DND-41 (cell line): ENCODE measurements at regions not wholly inside any gene's neighbourhood (a gene's known extent, or its start where the extent isn't known, plus 50 kb on each side); places are given as distances from the start of the nearest gene placed in this dataset.

ENCODE experiments used
- ATAC-seq: fragments of 200-7000 bp; cut with Tn5 transposase; 3 replicates; pipeline ENCODE4 v1.9.1; 2021; ENCODE audit warnings: low read depth; ENCODE audit not compliant: insufficient read depth
- DNase-seq: peaks from one replicate; pipeline ENCODE4 v3.0.0-alpha.2; 2020
- H2AFZ ChIP-seq: 2 replicates; pipeline ENCODE4 v1.6.0; 2012; ENCODE audit warnings: low read depth, low read length
- H3K27ac ChIP-seq: 2 replicates; pipeline ENCODE4 v1.5.1; 2012; ENCODE audit warnings: low read length, inconsistent platforms
- H3K27me3 ChIP-seq: fragments of 200-600 bp; sonication (generic); 2 replicates; pipeline ENCODE4 v1.6.0; 2012; ENCODE audit warnings: low read length, mild to moderate bottlenecking, inconsistent platforms; ENCODE audit not compliant: insufficient read depth, poor library complexity
- H3K36me3 ChIP-seq: 2 replicates; pipeline ENCODE4 v1.5.1; 2012; ENCODE audit warnings: low read length, inconsistent platforms; ENCODE audit not compliant: insufficient read depth
- H3K4me1 ChIP-seq: 2 replicates; pipeline ENCODE4 v1.5.1; 2012; ENCODE audit warnings: mild to moderate bottlenecking, low read length; ENCODE audit not compliant: insufficient read depth
- H3K4me2 ChIP-seq: 2 replicates; pipeline ENCODE4 v1.6.0; 2012; ENCODE audit warnings: mild to moderate bottlenecking, moderate library complexity, low read length, inconsistent platforms; ENCODE audit not compliant: insufficient read depth
- H3K4me3 ChIP-seq, 2 experiments: fragments of 200-600 bp in 1 of 2; shearing (Covaris generic) in 1 of 2; 2 replicates each; pipeline ENCODE4 v1.5.1; 2012 to 2016; ENCODE audit warnings: inconsistent platforms in 2 of 2, low read length in 2 of 2, mild to moderate bottlenecking in 2 of 2, low read depth in 1 of 2, moderate library complexity in 1 of 2
- H3K79me2 ChIP-seq: 2 replicates; pipeline ENCODE4 v1.6.0; 2012; ENCODE audit warnings: low read length, inconsistent platforms; ENCODE audit not compliant: insufficient read depth
- H3K9ac ChIP-seq: 2 replicates; pipeline ENCODE4 v1.6.0; 2012; ENCODE audit warnings: low read depth, mild to moderate bottlenecking, inconsistent platforms, low read length, moderate library complexity
- H3K9me3 ChIP-seq: 2 replicates; pipeline ENCODE4 v1.5.1; 2012; ENCODE audit warnings: low read length, moderate library complexity, mild to moderate bottlenecking, inconsistent platforms; ENCODE audit not compliant: insufficient read depth, severe bottlenecking
- H4K20me1 ChIP-seq: 2 replicates; pipeline ENCODE4 v1.6.0; 2012; ENCODE audit warnings: low read length; ENCODE audit not compliant: insufficient read depth
- CTCF ChIP-seq: IDR thresholded peaks from 2 replicates; pipeline ENCODE4 v1.5.1; 2012; ENCODE audit warnings: borderline replicate concordance, low read length, moderate library complexity, mild to moderate bottlenecking; ENCODE audit not compliant: poor library complexity, severe bottlenecking; ENCODE audit errors: extremely low read depth
- EZH2 ChIP-seq: IDR thresholded peaks from 3 replicates; pipeline ENCODE4 v1.6.1; 2012; ENCODE audit warnings: borderline replicate concordance, low read depth, mild to moderate bottlenecking, moderate library complexity, low read length, inconsistent platforms; ENCODE audit not compliant: severe bottlenecking

- Histone ChIP-seq H3K9ac (no peak overlapping the region), H3K27me3 (peaks cover 5% of the 10 kb centered on the region), H4K20me1 (no peaks in the 10 kb centered on the region), H3K36me3 (no peaks in the 10 kb centered on the region), H3K9me3 (no peaks in the 10 kb centered on the region), H3K4me1 (no peaks in the 10 kb centered on the region), H2AFZ (no peak overlapping the region), H3K27ac (no peak overlapping the region), H3K4me3 (no peak overlapping the region), H3K79me2 (no peaks in the 10 kb centered on the region), H3K4me2 (no peak overlapping the region)
- no peak for DNase-seq
- no peak for ATAC-seq
- no peak for TF ChIP-seq EZH2
- no peak for TF ChIP-seq CTCF
These were observed 109.7 kb upstream of the NUDT7 start for GRCh38 chr16:77612596-77612995.

DNA sequence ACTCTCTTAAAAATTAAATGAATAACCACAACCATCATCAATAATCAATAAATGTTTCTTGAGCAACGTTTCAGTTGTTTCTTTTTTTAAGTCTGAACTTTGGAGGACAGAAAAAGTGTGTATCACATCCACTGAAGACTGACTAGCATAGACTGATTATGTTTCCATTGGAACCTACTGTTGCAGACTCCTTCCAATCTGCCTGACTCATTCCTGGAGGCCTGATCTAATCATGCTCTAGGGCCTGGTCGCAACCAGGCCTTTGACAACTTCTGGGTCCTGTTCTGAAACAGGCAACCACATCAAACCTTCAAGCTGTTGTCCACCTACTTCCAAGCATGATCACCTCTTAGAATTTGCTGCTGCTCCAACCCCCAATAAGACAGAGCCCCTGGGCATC is 109.2 kb upstream of the NUDT7 start:
- no peak overlapping the region for H3K4me3 ChIP-seq
- no peak overlapping the region for H3K4me2 ChIP-seq
- no peak overlapping the region for H3K27ac ChIP-seq
- no peaks in the 10 kb centered on the region for H3K36me3 ChIP-seq
- peaks cover 9% of the 10 kb centered on the region for H3K27me3 ChIP-seq
- TF ChIP-seq CTCF (no peak), EZH2 (no peak)
- DNase-seq (no peak), ATAC-seq (no peak)
- H2AFZ ChIP-seq, result no peak overlapping the region
- H3K9ac ChIP-seq, result no peak overlapping the region
- H4K20me1 ChIP-seq, result no peaks in the 10 kb centered on the region
- H3K4me1 ChIP-seq, result no peaks in the 10 kb centered on the region
- no peaks in the 10 kb centered on the region for H3K79me2 ChIP-seq
- H3K9me3 ChIP-seq, result no peaks in the 10 kb centered on the region

DNA sequence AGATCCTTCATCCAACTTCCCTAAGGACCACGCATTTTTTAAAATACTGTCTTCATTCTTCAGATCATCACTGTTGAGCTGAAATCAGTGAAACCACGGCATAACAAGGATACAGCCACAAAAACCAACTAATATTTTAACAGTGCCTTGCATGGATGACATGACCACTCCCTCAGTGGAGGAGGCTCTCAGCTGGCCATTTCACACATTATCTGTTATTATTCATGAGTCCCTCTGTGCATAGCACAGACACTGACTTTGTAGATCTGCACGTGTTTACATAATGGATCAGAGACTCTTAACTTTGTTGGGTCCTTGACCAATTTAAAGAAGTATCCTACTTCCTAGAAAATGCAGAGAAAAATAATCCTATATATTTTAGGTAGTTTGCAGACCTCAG is 104.8 kb upstream of the NUDT7 start:
- no peak overlapping the region for H3K9ac ChIP-seq
- ATAC-seq, result no peak

More for the DNA sequence above, 104.8 kb upstream of the NUDT7 start:
- H3K4me2 ChIP-seq, result no peak overlapping the region
- no peak overlapping the region for H3K4me3 ChIP-seq
- no peaks in the 10 kb centered on the region for H4K20me1 ChIP-seq
- no peaks in the 10 kb centered on the region for H3K4me1 ChIP-seq
- DNase-seq, result no peak
- no peaks in the 10 kb centered on the region for H3K36me3 ChIP-seq
- H3K27me3 ChIP-seq, result peaks cover 11% of the 10 kb centered on the region
- TF ChIP-seq EZH2, result no peak
- no peak for TF ChIP-seq CTCF
- H3K9me3 ChIP-seq, result no peaks in the 10 kb centered on the region
- no peaks in the 10 kb centered on the region for H3K79me2 ChIP-seq
- no peak overlapping the region for H3K27ac ChIP-seq
- no peak overlapping the region for H2AFZ ChIP-seq
